WTC11 (cell line): ENCODE measurements at regions not wholly inside any gene's neighbourhood (a gene's known extent, or its start where the extent isn't known, plus 50 kb on each side); places are given as distances from the start of the nearest gene placed in this dataset.

Experiments used
- ATAC-seq: fragments of 200-7000 bp; cut with Tn5 transposase; 2 replicates; pipeline ENCODE4 v1.10.0; 2021; ENCODE audit warnings: mild to moderate bottlenecking, moderate library complexity
- CTCF ChIA-PET: fragments of 300-600 bp; sonication (Branson Sonifier 250); formaldehyde crosslinking; loops from one replicate; lab custom pipeline; 2021; ENCODE audit warnings: antibody characterized with exemption; lab: Charles Lee
- POLR2A ChIA-PET: fragments of 350-600 bp; sonication (Branson Sonifier 250); formaldehyde crosslinking; loops from one replicate; lab custom pipeline; 2021; ENCODE audit warnings: antibody characterized with exemption; lab: Charles Lee
- DNase-seq: peaks from one replicate; pipeline ENCODE4 v3.0.0; 2021; ENCODE audit warnings: low spot score
- H3K27ac Mint-ChIP-seq: 2 replicates; pipeline ENCODE4 v1.8.0; 2021; ENCODE audit warnings: mixed read lengths
- H3K27me3 Mint-ChIP-seq: 2 replicates; pipeline ENCODE4 v1.8.0; 2021; ENCODE audit warnings: low read depth, mild to moderate bottlenecking, moderate library complexity, mixed read lengths
- H3K36me3 Mint-ChIP-seq: 2 replicates; pipeline ENCODE4 v1.8.0; 2021; ENCODE audit warnings: mixed read lengths
- H3K4me1 Mint-ChIP-seq: 2 replicates; pipeline ENCODE4 v1.8.0; 2022; ENCODE audit warnings: mixed read lengths
- H3K4me3 Mint-ChIP-seq: 2 replicates; pipeline ENCODE4 v1.8.0; 2021; ENCODE audit warnings: mild to moderate bottlenecking, moderate library complexity, mixed read lengths
- H3K9me3 Mint-ChIP-seq: 2 replicates; pipeline ENCODE4 v1.8.0; 2021; ENCODE audit warnings: mixed read lengths
- ATF3 ChIP-seq: sonication (generic); formaldehyde crosslinking; conservative IDR thresholded peaks from 2 replicates; pipeline ENCODE4 v1.8.1; 2022; ENCODE audit warnings: mild to moderate bottlenecking, missing genetic modification reagents
- CTCF ChIP-seq: fragments of 200-600 bp; IDR thresholded peaks from 2 replicates; pipeline ENCODE4 v1.8.0; 2022; ENCODE audit warnings: antibody characterized with exemption
- E2F1 ChIP-seq: sonication (generic); formaldehyde crosslinking; IDR thresholded peaks from 2 replicates; pipeline ENCODE4 v1.8.0; 2022; ENCODE audit warnings: mild to moderate bottlenecking, missing genetic modification reagents
- FOXP1 ChIP-seq: sonication (generic); formaldehyde crosslinking; IDR thresholded peaks from 2 replicates; pipeline ENCODE4 v1.8.0; 2022; ENCODE audit warnings: missing genetic modification reagents, mild to moderate bottlenecking, moderate library complexity, borderline replicate concordance
- FOXP4 ChIP-seq: sonication (generic); formaldehyde crosslinking; IDR thresholded peaks from 2 replicates; pipeline ENCODE4 v1.8.0; 2022; ENCODE audit warnings: mild to moderate bottlenecking, missing genetic modification reagents
- GRHL2 ChIP-seq: fragments of 250-450 bp; sonication (Bioruptor Pico); IDR thresholded peaks from 2 replicates; pipeline ENCODE4 v1.8.0; 2022; ENCODE audit warnings: mild to moderate bottlenecking, moderate library complexity; ENCODE audit not compliant: insufficient replicate concordance, severe bottlenecking
- HMGXB4 ChIP-seq: sonication (generic); formaldehyde crosslinking; IDR thresholded peaks from 2 replicates; pipeline ENCODE4 v1.8.1; 2023; ENCODE audit warnings: mild to moderate bottlenecking, moderate library complexity, missing genetic modification reagents
- IRF2 ChIP-seq: sonication (generic); formaldehyde crosslinking; IDR thresholded peaks from 2 replicates; pipeline ENCODE4 v1.8.0; 2022; ENCODE audit warnings: low read depth, missing genetic modification reagents, borderline replicate concordance
- MXD4 ChIP-seq: fragments of 250-450 bp; sonication (Bioruptor Pico); IDR thresholded peaks from 2 replicates; pipeline ENCODE4 v1.8.0; 2021; ENCODE audit warnings: mild to moderate bottlenecking, moderate library complexity, borderline replicate concordance
- NFE2L1 ChIP-seq: sonication (generic); formaldehyde crosslinking; IDR thresholded peaks from 2 replicates; pipeline ENCODE4 v1.8.1; 2023; ENCODE audit warnings: missing genetic modification reagents
- PRDM15 ChIP-seq: sonication (generic); formaldehyde crosslinking; IDR thresholded peaks from 2 replicates; pipeline ENCODE4 v1.8.0; 2022; ENCODE audit warnings: missing genetic modification reagents
- PREB ChIP-seq: sonication (generic); formaldehyde crosslinking; IDR thresholded peaks from 2 replicates; pipeline ENCODE4 v1.8.1; 2022; ENCODE audit warnings: mild to moderate bottlenecking, missing genetic modification reagents, moderate library complexity, borderline replicate concordance
- SOX15 ChIP-seq: fragments of 250-450 bp; sonication (Bioruptor Pico); IDR thresholded peaks from 2 replicates; pipeline ENCODE4 v1.9.0; 2021; ENCODE audit warnings: mild to moderate bottlenecking
- TP53 ChIP-seq: sonication (generic); formaldehyde crosslinking; IDR thresholded peaks from 2 replicates; pipeline ENCODE4 v1.8.1; 2023; ENCODE audit warnings: mild to moderate bottlenecking, missing genetic modification reagents
- ZBTB21 ChIP-seq: sonication (generic); formaldehyde crosslinking; IDR thresholded peaks from 2 replicates; pipeline ENCODE4 v1.8.1; 2023; ENCODE audit warnings: mild to moderate bottlenecking, missing genetic modification reagents, borderline replicate concordance
- ZBTB43 ChIP-seq: sonication (generic); formaldehyde crosslinking; IDR thresholded peaks from 2 replicates; pipeline ENCODE4 v1.8.1; 2023; ENCODE audit warnings: mild to moderate bottlenecking, missing genetic modification reagents
- ZNF121 ChIP-seq: sonication (generic); formaldehyde crosslinking; IDR thresholded peaks from 2 replicates; pipeline ENCODE4 v1.8.0; 2023; ENCODE audit warnings: missing genetic modification reagents
- ZNF317 ChIP-seq: sonication (generic); formaldehyde crosslinking; IDR thresholded peaks from 2 replicates; pipeline ENCODE4 v1.8.1; 2023; ENCODE audit warnings: low read depth, mild to moderate bottlenecking, moderate library complexity, missing genetic modification reagents, borderline replicate concordance
- ZNF423 ChIP-seq: fragments of 250-450 bp; sonication (Bioruptor Pico); IDR thresholded peaks from 2 replicates; pipeline ENCODE4 v2.1.2; 2022; ENCODE audit warnings: mild to moderate bottlenecking, moderate library complexity
- ZNF425 ChIP-seq: fragments of 250-450 bp; sonication (Bioruptor Pico); conservative IDR thresholded peaks from 2 replicates; pipeline ENCODE4 v1.9.0; 2021; ENCODE audit warnings: mild to moderate bottlenecking

GRCh38 chr3:181302960-181303359 is 313.4 kb upstream of the DNAJC19 start:
- no peak for DNase-seq
- peaks cover 7% of the 10 kb centered on the region for H3K4me1 Mint-ChIP-seq
- ATAC-seq = no peak
- no peaks in the 10 kb centered on the region for H3K27me3 Mint-ChIP-seq
- no peak overlapping the region for H3K27ac Mint-ChIP-seq
- H3K36me3 Mint-ChIP-seq = no peaks in the 10 kb centered on the region; the same call in 1 of the 2 replicates
- ChIA-PET CTCF (no interaction called here), POLR2A (no interaction called here)
- TF ChIP-seq ZNF317 (no peak), TP53 (CRISPR knock-in tag) (no peak), E2F1 (CRISPR knock-in tag) (no peak), GRHL2 (CRISPR knock-in tag) (no peak), PREB (CRISPR knock-in tag) (no peak), ZBTB21 (no peak), ATF3 (CRISPR knock-in tag) (no peak), CTCF (no peak), ZNF121 (no peak), SOX15 (CRISPR knock-in tag) (no peak), MXD4 (CRISPR knock-in tag) (no peak), FOXP4 (CRISPR knock-in tag) (no peak), PRDM15 (CRISPR knock-in tag) (no peak), HMGXB4 (CRISPR knock-in tag) (no peak), ZNF423 (no peak), IRF2 (CRISPR knock-in tag) (no peak), ZNF425 (CRISPR knock-in tag) (no peak), FOXP1 (CRISPR knock-in tag) (no peak), ZBTB43 (CRISPR knock-in tag) (no peak), NFE2L1 (CRISPR knock-in tag) (no peak)
- peaks cover 6% of the 10 kb centered on the region for H3K9me3 Mint-ChIP-seq
- H3K4me3 Mint-ChIP-seq = no peak overlapping the region
